ENCODE measurements at regions not wholly inside any gene's neighbourhood (a gene's known extent, or its start where the extent isn't known, plus 50 kb on each side); places are given as distances from the start of the nearest gene placed in this dataset.
"Not testable (repeated sequence)": the region's sequence is repeated elsewhere in the genome, so short reads cannot be mapped to it uniquely, and the experiment has no call there.

DNA sequence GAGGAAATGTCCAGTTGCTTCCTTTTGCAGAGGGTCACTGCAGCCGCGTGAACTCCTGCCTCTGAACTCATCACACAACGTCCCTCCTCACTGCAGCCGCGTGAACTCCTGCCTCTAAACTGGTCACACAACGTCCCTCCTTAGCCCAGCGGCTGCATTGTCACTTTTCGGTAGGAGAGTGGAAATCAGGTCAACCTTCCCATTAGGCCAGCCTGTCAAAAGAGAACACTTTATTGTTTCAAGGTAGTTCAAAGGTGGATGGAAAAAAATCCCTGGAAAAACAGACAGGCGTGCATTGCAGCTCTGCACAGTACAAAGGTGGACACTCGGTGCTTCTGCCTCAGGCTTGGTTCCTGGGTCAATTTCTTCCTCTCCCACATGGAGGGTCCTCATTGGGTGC is 280.2 kb downstream of the FOXL1 start:
- Mint-ChIP-seq H3K27ac (no peak overlapping the region), H3K4me3 (no peak overlapping the region)

DNA sequence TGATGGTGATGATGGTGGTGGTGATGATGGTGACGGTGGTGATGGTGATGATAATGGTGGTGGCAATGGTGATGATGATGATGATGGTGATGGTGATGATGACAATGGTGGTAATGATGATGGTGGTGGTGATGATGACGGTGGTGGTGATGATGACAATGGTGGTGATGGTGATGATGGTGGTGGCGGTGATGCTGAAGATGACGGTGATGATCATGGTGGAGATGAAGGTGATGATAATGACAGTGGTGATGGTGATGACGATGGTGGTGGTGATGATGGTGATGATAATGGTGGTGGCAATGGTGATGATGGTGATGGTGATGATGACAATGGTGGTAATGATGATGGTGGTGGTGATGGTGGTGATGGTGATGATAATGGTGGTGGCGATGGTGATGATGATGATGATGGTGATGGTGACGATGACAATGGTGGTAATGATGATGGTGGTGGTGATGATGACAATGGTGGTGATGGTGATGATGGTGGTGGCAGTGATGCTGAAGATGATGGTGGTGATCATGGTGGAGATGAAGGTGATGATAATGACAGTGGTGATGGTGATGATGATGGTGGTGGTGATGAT is 283.0 kb downstream of the FOXL1 start:
- not testable (repeated sequence) for H3K27ac Mint-ChIP-seq; ATAC-seq; H3K4me1 Mint-ChIP-seq (ENCODE audit: low read depth in 2 of 2); H3K9me3 Mint-ChIP-seq; DNase-seq (ENCODE audit: low spot score); H3K27me3 Mint-ChIP-seq; H3K4me3 Mint-ChIP-seq; H3K36me3 Mint-ChIP-seq

More for the DNA sequence above, 280.2 kb downstream of the FOXL1 start:
- peaks cover 0 to 10% of the 10 kb centered on the region in 2 donors for H3K27me3 Mint-ChIP-seq
- no peaks in the 10 kb centered on the region for H3K36me3 Mint-ChIP-seq
- H3K9me3 Mint-ChIP-seq: no peaks in the 10 kb centered on the region
- no peak for ATAC-seq
- no peak for DNase-seq (ENCODE audit: low spot score)
- H3K4me1 Mint-ChIP-seq (ENCODE audit: low read depth in 2 of 2): no peaks in the 10 kb centered on the region

DNA sequence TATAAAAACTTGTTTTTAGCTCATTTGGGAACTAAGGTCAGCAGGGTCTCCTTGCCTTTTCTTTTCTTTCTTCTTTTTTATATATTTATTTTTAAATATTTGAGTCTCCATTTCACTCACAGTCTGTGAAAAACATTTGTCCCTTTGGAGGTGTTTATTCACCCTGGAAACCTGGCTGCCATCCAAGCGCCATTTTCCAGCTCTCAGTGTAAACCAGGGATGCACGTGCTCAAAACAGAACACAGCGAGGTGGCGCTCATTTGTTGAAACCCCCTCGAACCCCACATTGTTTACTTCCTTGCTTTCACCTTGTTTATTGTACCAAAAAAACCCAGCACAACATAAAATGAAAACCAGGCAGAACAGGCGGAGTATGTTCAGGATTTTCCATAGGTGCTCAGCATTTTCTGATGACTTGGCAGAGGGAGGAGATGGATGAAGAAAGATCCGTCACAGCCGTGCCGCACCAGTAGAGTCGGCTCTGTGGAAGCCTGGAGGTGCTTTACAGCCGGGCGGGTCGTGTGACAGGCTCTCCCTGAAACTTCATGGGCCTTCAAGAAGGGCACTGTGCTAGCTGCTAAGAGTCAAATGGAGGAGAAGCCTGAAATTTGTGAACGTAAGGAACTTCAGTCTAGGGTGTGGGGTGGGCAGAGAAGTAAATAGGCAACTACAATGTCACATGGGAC is 284.4 kb downstream of the FOXL1 start:
- no peak for ATAC-seq
- Mint-ChIP-seq H3K9me3 (no peaks in the 10 kb centered on the region), H3K4me1 (ENCODE audit: low read depth in 2 of 2) (no peaks in the 10 kb centered on the region), H3K4me3 (no peak overlapping the region), H3K36me3 (no peaks in the 10 kb centered on the region), H3K27me3 (peaks cover 0 to 7% of the 10 kb centered on the region in 2 donors), H3K27ac (no peak overlapping the region)
- DNase-seq (ENCODE audit: low spot score): no peak

DNA sequence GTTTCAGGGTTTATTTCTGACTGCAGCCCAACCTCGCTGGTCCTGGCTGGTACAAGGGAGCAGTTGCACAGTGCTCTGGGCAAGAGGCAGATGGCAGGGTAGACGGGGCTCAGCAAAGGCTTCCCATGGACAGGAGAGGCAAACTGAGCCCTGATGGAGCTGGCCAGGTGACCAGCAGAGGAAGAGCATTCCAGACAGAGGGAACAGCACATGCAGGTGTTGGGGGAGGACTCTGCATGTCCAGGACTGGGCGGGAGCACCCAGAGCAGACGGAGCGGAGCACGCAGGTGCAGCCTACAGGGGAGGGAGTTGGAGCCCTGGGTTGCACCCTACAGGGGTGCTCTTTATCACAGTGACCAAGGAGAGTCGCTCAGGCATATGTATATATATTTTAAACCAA is 285.3 kb downstream of the FOXL1 start:
- Mint-ChIP-seq H3K27ac (no peak overlapping the region), H3K36me3 (no peaks in the 10 kb centered on the region), H3K27me3 (peaks cover 3 to 7% of the 10 kb centered on the region in 2 donors), H3K4me3 (no peak overlapping the region), H3K9me3 (no peaks in the 10 kb centered on the region), H3K4me1 (ENCODE audit: low read depth in 2 of 2) (no peaks in the 10 kb centered on the region)
- no peak for ATAC-seq
- no peak for DNase-seq (ENCODE audit: low spot score)

DNA sequence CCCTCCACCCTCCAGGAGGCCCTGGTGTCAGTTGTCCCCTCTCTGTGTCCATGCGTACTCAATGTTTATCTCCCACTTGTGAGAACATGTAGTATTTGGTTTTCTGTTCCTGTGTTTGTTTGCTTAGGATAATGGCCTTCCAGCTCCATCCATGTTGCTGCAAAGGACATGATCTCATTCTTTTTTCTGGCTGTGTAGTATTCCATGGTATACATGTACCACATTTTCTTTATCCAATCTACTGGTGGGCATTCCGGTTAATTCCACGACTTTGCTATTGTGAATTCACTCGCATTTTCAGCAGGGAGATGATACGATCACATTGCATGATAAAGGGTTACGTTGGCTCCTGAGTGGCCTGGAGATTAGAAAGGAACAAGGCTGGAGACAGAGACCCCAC is 286.2 kb downstream of the FOXL1 start:
- no peaks in the 10 kb centered on the region for H3K4me1 Mint-ChIP-seq (ENCODE audit: low read depth in 2 of 2)
- H3K36me3 Mint-ChIP-seq: no peaks in the 10 kb centered on the region
- no peaks in the 10 kb centered on the region for H3K9me3 Mint-ChIP-seq
- ATAC-seq (no peak), DNase-seq (ENCODE audit: low spot score) (no peak)
- H3K4me3 Mint-ChIP-seq: no peak overlapping the region
- H3K27me3 Mint-ChIP-seq: peaks cover 4 to 7% of the 10 kb centered on the region in 2 donors
- no peak overlapping the region for H3K27ac Mint-ChIP-seq

DNA sequence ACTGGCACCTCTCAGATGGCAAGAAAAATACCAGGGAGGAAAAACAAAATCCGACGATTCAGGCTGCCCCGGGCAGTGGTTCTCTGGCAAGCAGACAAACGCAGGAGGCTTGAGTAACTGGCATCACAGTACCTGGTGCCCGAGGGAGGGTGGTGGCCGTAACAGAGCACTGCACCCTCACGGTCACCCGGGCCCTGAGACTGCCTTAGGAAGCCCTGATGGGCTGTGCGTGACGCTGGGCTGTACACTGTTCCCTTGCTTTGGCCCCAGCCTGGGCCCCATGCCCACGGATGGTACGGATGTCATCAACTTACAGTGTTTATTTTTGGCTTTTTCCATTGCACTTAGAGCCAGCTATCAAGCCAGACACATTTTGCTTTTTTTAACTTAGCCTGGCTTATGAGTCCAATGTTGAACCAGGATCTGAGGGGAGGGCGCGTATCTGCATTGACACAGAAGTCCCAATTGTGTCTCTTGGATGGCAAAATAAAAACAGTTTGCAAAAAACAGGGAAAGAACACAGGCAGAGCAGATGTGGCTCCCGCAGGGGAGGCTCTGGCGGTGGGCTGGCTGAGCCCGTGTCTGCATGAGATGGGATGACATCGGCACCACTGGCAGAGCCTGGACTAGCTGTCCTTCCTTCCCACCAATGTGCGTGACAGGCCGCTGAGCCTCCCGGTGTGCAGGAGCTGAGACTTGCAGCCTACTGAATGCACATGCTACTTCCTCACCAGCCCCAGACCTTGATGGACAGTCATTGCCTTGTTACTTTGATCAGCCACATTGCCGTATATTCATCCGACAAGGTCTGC is 287.7 kb downstream of the FOXL1 start:
- no peak for DNase-seq (ENCODE audit: low spot score)
- Mint-ChIP-seq H3K27ac (no peak overlapping the region), H3K36me3 (no peaks in the 10 kb centered on the region), H3K4me3 (no peak overlapping the region), H3K27me3 (peaks cover 4 to 7% of the 10 kb centered on the region in 2 donors), H3K4me1 (ENCODE audit: low read depth in 2 of 2) (no peaks in the 10 kb centered on the region), H3K9me3 (no peaks in the 10 kb centered on the region)
- ATAC-seq: no peak

DNA sequence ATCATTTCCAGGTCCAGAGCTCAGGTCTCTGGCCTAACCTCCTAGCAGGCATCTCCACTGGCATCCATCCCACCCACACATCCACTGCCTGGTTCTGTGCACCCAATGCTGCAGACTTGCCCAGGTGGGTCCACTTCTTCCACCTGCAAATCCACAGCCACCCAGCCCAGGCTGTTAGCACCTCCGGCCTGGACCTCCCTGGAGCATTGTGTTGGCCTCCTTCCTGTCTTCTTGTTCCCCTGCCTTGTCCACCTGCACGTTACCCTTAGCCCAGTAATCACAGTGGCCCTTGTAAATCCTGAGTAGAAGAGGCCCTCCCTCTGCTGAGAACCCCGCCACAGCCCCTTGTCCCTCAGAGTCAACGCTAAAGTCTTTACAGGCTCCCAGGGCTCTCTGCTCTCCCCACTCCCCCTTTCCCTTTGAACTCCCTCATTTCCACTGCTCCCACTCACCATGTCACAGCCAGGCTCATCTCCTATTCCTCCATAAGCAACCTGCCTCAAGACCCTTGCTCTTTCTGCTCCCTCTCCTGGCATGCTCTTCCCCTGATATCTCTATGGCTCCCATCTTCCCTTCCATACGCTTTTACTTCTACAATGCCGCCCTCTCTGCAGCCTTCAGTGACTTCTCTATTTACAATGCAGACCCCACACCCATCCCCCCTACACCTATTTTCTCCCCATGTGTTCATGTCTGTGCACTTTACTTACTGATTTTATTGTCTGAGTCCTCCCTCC is 288.8 kb downstream of the FOXL1 start:
- DNase-seq (ENCODE audit: low spot score): no peak
- Mint-ChIP-seq H3K4me3 (no peak overlapping the region), H3K27me3 (peaks cover 4 to 7% of the 10 kb centered on the region in 2 donors), H3K36me3 (no peaks in the 10 kb centered on the region), H3K9me3 (no peaks in the 10 kb centered on the region), H3K4me1 (ENCODE audit: low read depth in 2 of 2) (no peaks in the 10 kb centered on the region), H3K27ac (no peak overlapping the region)
- ATAC-seq: no peak

DNA sequence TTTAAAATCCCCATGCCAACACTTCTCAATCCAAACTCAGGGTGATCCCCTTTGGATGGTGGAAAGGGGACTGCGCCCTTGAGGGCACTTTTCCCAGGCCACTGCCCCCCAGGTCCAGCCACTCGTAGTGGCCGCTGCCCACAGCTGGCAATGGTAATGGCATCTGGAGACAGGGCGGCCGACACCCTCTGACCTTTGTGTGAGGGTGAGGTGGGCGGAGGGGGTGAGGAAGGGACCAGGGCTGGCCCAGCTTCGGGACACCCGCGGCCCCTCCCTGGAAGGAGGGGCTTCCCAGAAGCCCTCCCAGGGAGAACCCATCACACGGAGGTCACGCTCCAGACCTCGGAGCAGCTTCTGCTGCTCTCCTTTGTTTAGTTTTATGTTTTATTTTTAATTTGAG is 289.7 kb downstream of the FOXL1 start:
- H3K9me3 Mint-ChIP-seq: no peaks in the 10 kb centered on the region
- DNase-seq (ENCODE audit: low spot score) (no peak), ATAC-seq (no peak)
- H3K36me3 Mint-ChIP-seq: no peaks in the 10 kb centered on the region
- no peaks in the 10 kb centered on the region for H3K4me1 Mint-ChIP-seq (ENCODE audit: low read depth in 2 of 2)
- no peak overlapping the region for H3K4me3 Mint-ChIP-seq
- no peak overlapping the region for H3K27ac Mint-ChIP-seq
- peaks cover 7 to 8% of the 10 kb centered on the region in 2 donors for H3K27me3 Mint-ChIP-seq

DNA sequence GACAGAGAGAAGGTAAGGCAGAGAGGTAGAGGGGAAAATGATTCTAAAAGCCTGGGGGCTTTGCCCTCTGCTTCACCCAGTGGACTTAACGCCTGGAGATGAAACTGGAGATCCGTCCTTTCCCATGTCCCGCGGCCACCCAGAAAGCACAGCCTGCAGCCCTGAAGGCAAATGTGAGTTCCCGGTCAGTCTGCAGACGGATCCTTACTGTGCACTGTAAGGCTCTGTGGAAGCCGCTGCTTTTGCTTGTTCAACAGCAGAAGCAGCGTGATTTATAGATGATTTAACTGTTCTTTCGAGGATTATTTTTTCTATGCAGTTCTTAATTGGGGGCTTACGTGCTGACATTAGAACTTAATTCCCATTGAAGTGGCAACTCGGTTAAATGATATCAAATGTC is 290.4 kb downstream of the FOXL1 start:
- no peak overlapping the region for H3K27ac Mint-ChIP-seq

DNA sequence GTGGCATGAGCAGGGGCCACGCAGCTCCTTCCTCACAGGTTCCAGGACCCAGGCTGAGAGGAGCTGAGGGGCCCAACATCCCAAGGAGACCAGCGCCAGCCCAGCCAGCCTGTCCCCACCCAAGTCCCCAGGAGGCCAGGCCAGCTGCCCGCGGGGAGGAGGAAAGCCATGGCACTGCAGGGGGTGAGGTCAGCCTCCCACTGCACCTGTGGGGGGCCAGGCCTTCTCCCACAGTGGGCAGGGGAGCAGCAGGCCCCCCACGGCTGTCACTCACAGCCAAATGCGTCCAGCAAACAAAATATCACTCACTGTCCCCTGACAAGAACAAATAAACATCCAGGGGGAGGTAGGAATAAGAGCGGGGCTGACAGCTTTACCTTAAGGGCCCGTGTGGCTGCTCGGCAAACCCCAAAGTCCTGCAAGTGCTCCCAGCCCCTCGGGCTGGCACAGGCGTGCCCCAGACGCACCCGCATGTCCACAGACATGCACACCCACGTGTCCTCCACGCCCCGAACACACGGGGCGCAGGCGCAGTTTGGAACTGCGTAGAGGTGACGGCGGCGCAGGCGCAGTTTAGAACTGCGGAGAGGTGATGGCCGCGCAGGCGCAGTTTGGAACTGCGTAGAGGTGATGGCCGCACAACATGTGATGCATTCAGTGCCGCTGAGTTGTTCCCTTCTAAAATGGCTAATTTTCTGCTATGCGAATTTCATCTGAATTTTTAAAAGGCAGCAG is 291.1 kb downstream of the FOXL1 start:
- no peaks in the 10 kb centered on the region for H3K36me3 Mint-ChIP-seq
- no peaks in the 10 kb centered on the region for H3K4me1 Mint-ChIP-seq (ENCODE audit: low read depth in 2 of 2)
- H3K27me3 Mint-ChIP-seq: peaks cover 7 to 8% of the 10 kb centered on the region in 2 donors
- no peak overlapping the region for H3K27ac Mint-ChIP-seq
- DNase-seq (ENCODE audit: low spot score) (no peak), ATAC-seq (no peak)
- H3K4me3 Mint-ChIP-seq: no peak overlapping the region
- no peaks in the 10 kb centered on the region for H3K9me3 Mint-ChIP-seq

More for the DNA sequence above, 290.4 kb downstream of the FOXL1 start:
- Mint-ChIP-seq H3K4me3 (no peak overlapping the region), H3K27me3 (peaks cover 7 to 8% of the 10 kb centered on the region in 2 donors), H3K36me3 (no peaks in the 10 kb centered on the region), H3K4me1 (ENCODE audit: low read depth in 2 of 2) (no peaks in the 10 kb centered on the region), H3K9me3 (no peaks in the 10 kb centered on the region)
- no peak for DNase-seq (ENCODE audit: low spot score)
- ATAC-seq: no peak

DNA sequence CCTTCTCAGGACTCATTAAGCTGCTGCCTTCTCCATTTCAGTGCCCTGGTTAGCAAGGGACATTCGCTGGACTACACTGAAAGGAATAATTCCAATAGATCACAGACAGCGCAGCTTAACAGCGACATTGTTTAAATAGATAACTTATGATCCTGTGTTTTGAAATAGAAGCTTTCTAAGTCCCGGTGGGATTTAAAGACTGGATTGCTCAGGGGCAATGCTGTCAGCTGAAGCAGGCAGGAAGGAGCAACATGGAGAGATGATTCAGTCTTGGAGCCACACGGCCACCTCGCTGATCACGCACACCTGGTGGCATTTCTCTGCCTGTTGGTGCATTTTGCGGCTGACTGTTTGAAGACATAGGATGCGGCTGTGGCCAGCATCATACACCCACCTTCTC is 292.0 kb downstream of the FOXL1 start:
- ATAC-seq: no peak
- no peak overlapping the region for H3K27ac Mint-ChIP-seq
- no peaks in the 10 kb centered on the region for H3K9me3 Mint-ChIP-seq
- H3K4me3 Mint-ChIP-seq: no peak overlapping the region
- peaks cover 7 to 8% of the 10 kb centered on the region in 2 donors for H3K27me3 Mint-ChIP-seq
- no peaks in the 10 kb centered on the region for H3K4me1 Mint-ChIP-seq (ENCODE audit: low read depth in 2 of 2)
- no peaks in the 10 kb centered on the region for H3K36me3 Mint-ChIP-seq
- DNase-seq (ENCODE audit: low spot score): no peak

DNA sequence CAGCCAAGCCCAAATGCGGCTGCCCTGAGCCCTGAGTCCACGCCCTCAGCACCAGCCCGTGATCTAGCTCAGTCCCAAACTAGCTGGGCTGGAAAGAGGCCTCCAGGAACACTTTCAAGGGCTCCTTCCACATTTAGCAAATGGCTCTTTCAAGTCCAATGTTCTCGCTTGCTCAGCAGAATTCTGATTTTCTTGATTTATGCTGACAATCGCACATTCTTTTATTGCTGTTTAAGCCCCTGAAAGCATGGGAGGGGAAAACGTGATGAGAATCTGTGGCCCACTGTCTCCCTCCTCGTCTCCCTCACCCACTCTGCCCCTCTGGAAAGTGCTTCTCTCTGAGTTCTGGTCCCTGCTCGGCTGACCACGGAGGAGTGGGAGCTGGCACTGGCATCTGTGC is 293.8 kb downstream of the FOXL1 start:
- DNase-seq (ENCODE audit: low spot score) (no peak), ATAC-seq (no peak)
- no peaks in the 10 kb centered on the region for H3K36me3 Mint-ChIP-seq
- H3K27me3 Mint-ChIP-seq: peaks cover 17 to 22% of the 10 kb centered on the region in 2 donors
- H3K9me3 Mint-ChIP-seq: no peaks in the 10 kb centered on the region
- no peak overlapping the region for H3K4me3 Mint-ChIP-seq
- H3K4me1 Mint-ChIP-seq (ENCODE audit: low read depth in 2 of 2): no peaks in the 10 kb centered on the region
- no peak overlapping the region for H3K27ac Mint-ChIP-seq

DNA sequence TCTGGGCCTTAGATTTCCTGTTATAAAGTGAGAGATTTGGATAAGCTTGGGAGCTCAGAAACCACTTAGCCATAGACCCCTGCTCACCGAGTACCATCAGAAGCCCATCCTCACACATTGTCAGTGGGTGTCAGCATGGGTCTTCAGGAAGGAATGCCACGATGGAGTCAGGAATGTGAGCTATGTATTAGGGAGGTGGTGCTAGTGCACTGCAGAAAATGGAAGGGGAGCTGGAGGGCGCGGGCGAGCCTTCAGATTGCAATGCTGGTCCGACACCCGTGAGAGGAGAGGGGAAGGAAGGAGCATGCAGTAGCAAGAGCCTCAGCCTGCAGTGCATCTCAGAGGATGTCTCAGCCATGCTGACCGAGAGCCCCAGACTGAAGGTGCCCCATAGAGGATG is 294.5 kb downstream of the FOXL1 start:
- no peak for ATAC-seq
- no peak overlapping the region for H3K27ac Mint-ChIP-seq
- no peaks in the 10 kb centered on the region for H3K36me3 Mint-ChIP-seq
- H3K27me3 Mint-ChIP-seq: peaks cover 23% of the 10 kb centered on the region in 2 donors
- no peaks in the 10 kb centered on the region for H3K4me1 Mint-ChIP-seq (ENCODE audit: low read depth in 2 of 2)
- DNase-seq (ENCODE audit: low spot score): no peak
- no peaks in the 10 kb centered on the region for H3K9me3 Mint-ChIP-seq
- H3K4me3 Mint-ChIP-seq: no peak overlapping the region

Data from natural killer cell treated with Interleukin-12 subunit alpha and Interleukin-12 subunit beta and Interleukin-15 and Interleukin-18, amount 100 ng/mL, for 72 hours (primary cell).